ENCODE measurements at regions not wholly inside any gene's neighbourhood (a gene's known extent, or its start where the extent isn't known, plus 50 kb on each side); places are given as distances from the start of the nearest gene placed in this dataset.
A peak's percentile ranks its signal among the peaks of the same experiment; 100 is the strongest.
"Not testable (repeated sequence)": the region's sequence is repeated elsewhere in the genome, so short reads cannot be mapped to it uniquely, and the experiment has no call there.

GRCh38 chr4:101649790-101650515 is 140.6 kb upstream of the BANK1 start:
- H3K27me3 Mint-ChIP-seq: peaks cover 10% of the 10 kb centered on the region
- H3K36me3 Mint-ChIP-seq (ENCODE audit: low read depth): no peaks in the 10 kb centered on the region
- no peak overlapping the region for H3K27ac Mint-ChIP-seq
- no peaks in the 10 kb centered on the region for H3K9me3 Mint-ChIP-seq
- no peaks in the 10 kb centered on the region for H3K4me1 Mint-ChIP-seq (ENCODE audit: low read depth)
- H3K4me3 Mint-ChIP-seq: no peak overlapping the region

DNA sequence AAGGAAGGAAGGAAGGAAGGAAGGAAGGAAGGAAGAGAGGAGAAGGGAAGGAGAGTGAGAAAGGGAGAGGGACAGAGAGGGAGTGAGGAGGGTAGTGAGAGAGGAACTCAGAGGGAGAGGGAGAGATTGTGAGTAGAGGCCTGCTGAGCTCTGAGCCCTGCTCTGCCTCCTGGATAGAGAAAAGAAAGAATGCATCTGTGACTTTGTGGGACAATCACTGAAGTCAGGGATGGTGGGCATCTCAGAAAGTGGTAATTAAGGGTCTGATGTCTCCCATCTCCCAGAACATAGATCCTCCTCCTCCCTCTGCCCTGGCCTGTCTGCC is 142.9 kb upstream of the BANK1 start:
- Mint-ChIP-seq H3K36me3 (ENCODE audit: low read depth) (no peaks in the 10 kb centered on the region), H3K4me1 (ENCODE audit: low read depth) (no peaks in the 10 kb centered on the region), H3K27me3 (peaks cover 13% of the 10 kb centered on the region), H3K4me3 (no peak overlapping the region), H3K9me3 (no peaks in the 10 kb centered on the region), H3K27ac (no peak overlapping the region)

DNA sequence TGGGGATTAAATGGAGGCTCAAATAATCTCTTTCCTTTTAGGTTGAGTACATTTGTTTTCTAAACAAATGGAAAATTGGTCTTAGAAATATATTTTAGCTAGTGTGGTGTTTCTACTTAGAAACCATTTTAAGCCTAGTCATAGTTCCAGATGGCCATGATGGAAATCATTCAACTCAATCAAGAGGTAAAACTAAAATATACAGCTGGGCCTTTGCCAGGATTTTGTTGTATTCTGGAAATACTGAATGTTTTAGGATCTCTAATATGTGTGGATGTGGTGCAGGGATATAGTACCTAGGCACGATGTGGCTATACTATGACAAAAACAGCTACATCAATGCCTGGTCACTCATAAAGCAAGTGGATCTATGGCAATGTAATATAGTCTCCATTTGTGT is 146.0 kb upstream of the BANK1 start:
- H3K27ac Mint-ChIP-seq: no peak overlapping the region
- no peaks in the 10 kb centered on the region for H3K36me3 Mint-ChIP-seq (ENCODE audit: low read depth)

GRCh38 chr4:101643186-101643837 is 147.2 kb upstream of the BANK1 start:
- Mint-ChIP-seq H3K27me3 (peaks cover 11% of the 10 kb centered on the region), H3K4me1 (ENCODE audit: low read depth) (no peaks in the 10 kb centered on the region), H3K9me3 (no peaks in the 10 kb centered on the region), H3K27ac (no peak overlapping the region), H3K36me3 (ENCODE audit: low read depth) (no peaks in the 10 kb centered on the region), H3K4me3 (no peak overlapping the region)

More for the DNA sequence above, 146.0 kb upstream of the BANK1 start:
- Mint-ChIP-seq H3K27me3 (peaks cover 11% of the 10 kb centered on the region), H3K4me1 (ENCODE audit: low read depth) (no peaks in the 10 kb centered on the region), H3K4me3 (no peak overlapping the region), H3K9me3 (no peaks in the 10 kb centered on the region)

DNA sequence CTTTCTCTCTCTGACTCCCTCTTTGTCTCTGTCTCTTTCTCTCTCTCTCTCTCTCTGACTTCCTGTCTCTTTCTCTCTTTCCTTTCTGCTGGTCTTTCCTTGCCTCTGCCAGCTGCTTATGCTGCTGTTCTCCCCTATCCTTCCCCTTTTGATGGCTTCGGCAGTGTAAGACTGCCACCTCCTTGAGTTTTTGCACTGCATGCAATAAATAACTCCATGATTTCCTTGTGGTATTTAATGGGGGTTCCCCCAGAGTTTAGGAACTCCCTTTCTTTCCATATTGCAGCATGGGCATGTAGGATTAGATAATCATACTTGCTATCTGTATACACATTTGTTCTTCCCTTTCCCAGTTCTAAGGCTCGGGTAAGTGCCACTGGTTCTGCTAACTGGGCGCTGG is 157.8 kb upstream of the BANK1 start:
- H3K4me3 Mint-ChIP-seq; H3K4me1 Mint-ChIP-seq (ENCODE audit: low read depth); H3K27ac Mint-ChIP-seq; H3K36me3 Mint-ChIP-seq (ENCODE audit: low read depth); H3K9me3 Mint-ChIP-seq: not testable (repeated sequence)
- peaks cover 11% of the 10 kb centered on the region for H3K27me3 Mint-ChIP-seq

- Mint-ChIP-seq H3K4me1 (ENCODE audit: low read depth) (peaks cover 9% of the 10 kb centered on the region), H3K27me3 (peaks cover 18% of the 10 kb centered on the region), H3K9me3 (peaks cover 5% of the 10 kb centered on the region), H3K4me3 (no peak overlapping the region), H3K36me3 (ENCODE audit: low read depth) (no peaks in the 10 kb centered on the region), H3K27ac (peak overlapping the region; percentile 32)
Observed at GRCh38 chr4:101630319-101630986, 160.1 kb upstream of the BANK1 start.

DNA sequence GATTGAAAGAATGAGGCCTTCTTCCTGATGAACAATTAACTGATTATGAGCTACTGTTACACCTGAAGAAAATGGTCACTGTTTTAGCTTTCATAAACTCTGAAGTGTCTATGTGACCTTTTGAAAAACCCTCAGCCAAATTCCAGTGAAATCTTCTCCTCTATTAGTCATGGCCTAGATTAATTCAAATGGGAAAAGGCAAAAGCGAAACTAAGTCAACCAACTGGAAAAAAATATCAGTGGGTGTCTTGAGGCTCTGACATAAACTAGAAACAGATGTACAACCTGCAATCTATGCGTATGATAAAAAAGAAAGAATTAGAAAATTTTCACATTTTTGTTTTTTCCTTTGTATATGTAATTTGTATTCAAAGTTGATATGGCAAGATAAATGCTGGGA is 169.4 kb upstream of the BANK1 start:
- no peak overlapping the region for H3K27ac Mint-ChIP-seq
- H3K36me3 Mint-ChIP-seq (ENCODE audit: low read depth): no peaks in the 10 kb centered on the region
- peaks cover under 1% of the 10 kb centered on the region for H3K27me3 Mint-ChIP-seq
- H3K4me1 Mint-ChIP-seq (ENCODE audit: low read depth): peaks cover 9% of the 10 kb centered on the region
- no peak overlapping the region for H3K4me3 Mint-ChIP-seq
- no peaks in the 10 kb centered on the region for H3K9me3 Mint-ChIP-seq

DNA sequence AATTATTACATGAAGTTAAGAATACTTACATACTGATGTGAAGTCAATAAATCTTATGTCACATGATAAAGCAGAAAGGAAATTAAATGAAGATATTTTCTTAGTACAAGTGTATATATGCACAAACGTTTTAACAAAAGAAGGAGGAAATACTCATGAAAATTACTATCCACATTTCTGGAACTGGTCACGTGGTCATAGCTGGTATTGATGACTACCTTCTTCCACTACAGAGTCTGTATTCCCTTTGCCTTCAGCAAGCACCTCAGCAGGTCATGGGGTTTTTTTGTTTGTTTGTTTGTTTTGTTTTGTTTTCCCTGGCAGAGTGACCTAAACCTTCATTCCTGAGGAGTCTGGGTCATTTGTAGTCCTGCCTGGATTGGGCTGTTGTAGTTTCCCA is 174.9 kb upstream of the BANK1 start:
- Mint-ChIP-seq H3K4me1 (ENCODE audit: low read depth) (no peaks in the 10 kb centered on the region), H3K9me3 (no peaks in the 10 kb centered on the region), H3K27ac (no peak overlapping the region), H3K27me3 (no peaks in the 10 kb centered on the region), H3K36me3 (ENCODE audit: low read depth) (no peaks in the 10 kb centered on the region), H3K4me3 (no peak overlapping the region)

DNA sequence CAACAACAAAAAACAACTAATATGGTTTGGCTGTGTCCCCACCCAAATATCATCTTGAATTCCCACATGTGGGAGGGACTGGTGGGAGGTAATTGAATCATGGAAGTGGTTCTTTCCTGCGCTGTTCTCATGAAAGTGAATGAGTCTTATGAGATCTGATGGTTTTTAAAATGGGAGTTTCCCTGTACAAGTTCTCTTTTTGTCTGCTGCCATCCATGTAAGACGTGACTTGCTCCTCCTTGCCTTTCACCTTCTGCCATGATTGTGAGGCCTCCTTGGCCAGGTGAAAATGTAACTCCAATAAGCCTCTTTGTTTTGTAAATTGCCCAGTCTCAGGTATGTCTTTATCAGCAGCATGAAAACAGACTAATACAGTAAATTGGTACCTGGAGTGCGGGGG is 183.5 kb upstream of the BANK1 start:
- not testable (repeated sequence) for H3K36me3 Mint-ChIP-seq (ENCODE audit: low read depth); H3K27me3 Mint-ChIP-seq; H3K4me3 Mint-ChIP-seq; H3K9me3 Mint-ChIP-seq; H3K4me1 Mint-ChIP-seq (ENCODE audit: low read depth); H3K27ac Mint-ChIP-seq

GRCh38 chr4:101604976-101605375 is 185.6 kb upstream of the BANK1 start:
- no peak overlapping the region for H3K4me3 Mint-ChIP-seq
- no peaks in the 10 kb centered on the region for H3K27me3 Mint-ChIP-seq
- H3K9me3 Mint-ChIP-seq: peaks cover 8% of the 10 kb centered on the region
- no peaks in the 10 kb centered on the region for H3K36me3 Mint-ChIP-seq (ENCODE audit: low read depth)
- no peaks in the 10 kb centered on the region for H3K4me1 Mint-ChIP-seq (ENCODE audit: low read depth)
- H3K27ac Mint-ChIP-seq: no peak overlapping the region

GRCh38 chr4:101600287-101600686 is 190.2 kb upstream of the BANK1 start:
- no peaks in the 10 kb centered on the region for H3K36me3 Mint-ChIP-seq (ENCODE audit: low read depth)
- H3K27me3 Mint-ChIP-seq: no peaks in the 10 kb centered on the region
- peaks cover 10% of the 10 kb centered on the region for H3K4me1 Mint-ChIP-seq (ENCODE audit: low read depth)
- no peak overlapping the region for H3K27ac Mint-ChIP-seq
- H3K9me3 Mint-ChIP-seq: no peaks in the 10 kb centered on the region
- H3K4me3 Mint-ChIP-seq: no peak overlapping the region

DNA sequence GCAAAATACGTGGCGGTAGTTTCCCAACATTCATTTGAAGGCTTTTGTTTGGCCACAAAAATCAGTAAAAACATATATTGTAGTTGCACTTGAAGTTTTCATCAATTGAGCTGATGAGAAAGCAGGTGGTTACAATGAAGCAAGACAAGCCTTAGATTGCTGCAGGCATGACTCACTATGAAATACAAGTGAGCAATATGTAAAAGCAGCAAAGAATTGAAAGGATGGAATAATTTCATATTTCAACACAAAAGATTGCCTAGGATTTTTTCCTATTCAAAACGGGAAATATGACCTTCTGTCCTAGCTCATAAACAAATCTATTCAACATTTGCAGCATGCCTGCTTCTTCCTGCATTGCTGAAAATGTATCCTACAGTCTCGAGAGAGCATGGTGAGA is 190.9 kb upstream of the BANK1 start:
- no peaks in the 10 kb centered on the region for H3K36me3 Mint-ChIP-seq (ENCODE audit: low read depth)
- H3K27me3 Mint-ChIP-seq: no peaks in the 10 kb centered on the region
- H3K9me3 Mint-ChIP-seq: no peaks in the 10 kb centered on the region
- no peak overlapping the region for H3K27ac Mint-ChIP-seq
- peaks cover 10% of the 10 kb centered on the region for H3K4me1 Mint-ChIP-seq (ENCODE audit: low read depth)
- no peak overlapping the region for H3K4me3 Mint-ChIP-seq

DNA sequence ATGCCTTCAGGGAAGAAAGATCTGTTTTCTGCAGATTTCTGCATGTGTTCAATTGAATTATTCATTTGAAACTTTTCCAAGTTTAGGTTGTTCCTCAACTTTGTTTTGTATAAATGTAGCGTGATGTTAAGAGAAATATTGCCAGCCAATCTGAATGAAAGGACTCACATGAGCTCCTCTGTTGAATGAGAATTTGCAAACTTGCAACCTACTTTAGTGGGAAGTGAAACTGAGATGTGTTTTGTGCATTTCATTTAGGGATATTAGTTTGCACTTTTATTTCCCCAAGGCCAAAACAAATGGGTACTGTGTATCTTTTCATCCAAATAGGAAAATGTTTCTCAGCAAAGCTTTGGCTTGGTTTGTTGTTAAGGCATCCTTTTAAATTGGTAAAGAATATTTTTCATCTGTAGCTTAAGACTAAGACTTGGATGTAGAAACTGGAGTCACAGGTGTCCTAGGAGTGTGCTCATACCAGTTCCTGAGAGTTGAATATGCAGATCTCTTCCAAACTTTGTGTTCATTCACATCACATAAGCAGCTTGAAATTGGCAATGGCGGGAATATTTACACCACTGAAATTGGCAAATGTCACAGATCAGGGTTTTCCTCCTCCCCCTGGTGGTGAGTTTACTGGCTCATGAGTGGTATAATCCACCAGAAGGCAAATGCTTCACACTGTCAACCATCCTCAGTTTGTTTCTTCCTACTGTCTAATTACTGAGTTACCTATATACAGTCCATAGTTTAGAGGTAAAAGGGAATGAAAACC is 193.6 kb upstream of the BANK1 start:
- Mint-ChIP-seq H3K9me3 (no peaks in the 10 kb centered on the region), H3K36me3 (ENCODE audit: low read depth) (no peaks in the 10 kb centered on the region), H3K27me3 (no peaks in the 10 kb centered on the region), H3K4me3 (no peak overlapping the region), H3K4me1 (ENCODE audit: low read depth) (peaks cover 10% of the 10 kb centered on the region), H3K27ac (no peak overlapping the region)

DNA sequence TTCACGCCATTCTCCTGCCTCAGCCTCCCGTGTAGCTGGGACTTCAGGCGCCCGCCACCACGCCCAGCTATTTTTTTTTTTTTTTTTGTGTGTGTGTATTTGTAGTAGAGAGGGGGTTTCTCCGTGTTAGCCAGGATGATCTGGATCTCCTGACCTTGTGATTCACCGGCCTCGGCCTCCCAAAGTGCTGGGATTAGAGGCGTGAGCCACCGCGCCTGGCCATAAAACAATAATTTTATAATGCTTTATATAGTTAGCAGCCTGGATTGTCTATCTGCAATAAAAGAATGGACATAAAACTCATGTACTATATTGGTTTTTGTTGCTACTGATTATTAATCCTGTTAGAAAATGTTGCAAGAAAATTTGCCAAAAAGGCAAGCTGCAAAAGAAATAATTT is 195.9 kb upstream of the BANK1 start:
- Mint-ChIP-seq H3K4me3 (no peak overlapping the region), H3K9me3 (no peaks in the 10 kb centered on the region), H3K4me1 (ENCODE audit: low read depth) (peaks cover 10% of the 10 kb centered on the region), H3K27me3 (no peaks in the 10 kb centered on the region), H3K36me3 (ENCODE audit: low read depth) (no peaks in the 10 kb centered on the region), H3K27ac (no peak overlapping the region)

GRCh38 chr4:101593666-101594065 is 196.9 kb upstream of the BANK1 start:
- H3K36me3 Mint-ChIP-seq (ENCODE audit: low read depth): no peaks in the 10 kb centered on the region
- no peaks in the 10 kb centered on the region for H3K9me3 Mint-ChIP-seq
- no peak overlapping the region for H3K4me3 Mint-ChIP-seq
- peaks cover 10% of the 10 kb centered on the region for H3K4me1 Mint-ChIP-seq (ENCODE audit: low read depth)
- no peaks in the 10 kb centered on the region for H3K27me3 Mint-ChIP-seq
- no peak overlapping the region for H3K27ac Mint-ChIP-seq

All from stimulated activated naive CD8-positive, alpha-beta T cell treated with anti-CD3 and anti-CD28 coated beads, Interleukin-15, Interleukin-2, amounts not matched to agents 100 ng/mL and 50 ng/mL, for 24 hours (primary cell).